IMR-90 (cell line): ENCODE measurements at regions not wholly inside any gene's neighbourhood (a gene's known extent, or its start where the extent isn't known, plus 50 kb on each side); places are given as distances from the start of the nearest gene placed in this dataset.
"Not testable (repeated sequence)": the region's sequence is repeated elsewhere in the genome, so short reads cannot be mapped to it uniquely, and the experiment has no call there.

Experiments
- ATAC-seq: fragments of 200-7000 bp; cut with Tn5 transposase; 2 replicates; pipeline ENCODE4 v1.9.1; 2020; ENCODE audit warnings: low read depth, mild to moderate bottlenecking, moderate library complexity
- BruUV-seq: library from RNA; stranded (reverse); fragments of 400-500 nt; replicated peaks from 2 replicates; lab custom pipeline; 2021; lab: Mats Ljungman, UMichigan
- CTCF ChIA-PET: fragments of 300-600 bp; formaldehyde crosslinking; extraction: SDS; loops from one replicate; lab custom pipeline; 2021; ENCODE audit warnings: antibody characterized with exemption; lab: Yijun Ruan, JAX
- POLR2A ChIA-PET: fragments of 300-600 bp; sonication (Branson Sonifier 250); formaldehyde crosslinking; loops from one replicate; lab custom pipeline; 2022; ENCODE audit warnings: antibody characterized with exemption; ENCODE audit not compliant: unreplicated experiment; lab: Charles Lee
- DNase-seq: peaks from one replicate; pipeline ENCODE4 v3.0.0; 2013
- H2AFZ ChIP-seq: replicated peaks from 2 replicates; pipeline ENCODE3; 2013; ENCODE audit warnings: low read length, mild to moderate bottlenecking; ENCODE audit not compliant: poor library complexity
- H2AK5ac ChIP-seq: 2 replicates; pipeline ENCODE4 v1.6.1; 2013; ENCODE audit warnings: low read depth, low read length, inconsistent platforms
- H2AK9ac ChIP-seq: replicated peaks from 2 replicates; pipeline ENCODE3; 2013; ENCODE audit warnings: mild to moderate bottlenecking, low read depth, low read length, moderate library complexity; ENCODE audit not compliant: poor library complexity
- H2BK120ac ChIP-seq: 2 replicates; pipeline ENCODE4 v1.6.1; 2013; ENCODE audit warnings: low read depth, low read length, inconsistent platforms
- H2BK15ac ChIP-seq: 3 replicates; pipeline ENCODE4 v1.6.1; 2013; ENCODE audit warnings: low read depth, low read length, inconsistent platforms
- H2BK20ac ChIP-seq: 2 replicates; pipeline ENCODE4 v1.6.1; 2013; ENCODE audit warnings: low read depth, mild to moderate bottlenecking, inconsistent platforms, low read length, moderate library complexity
- H2BK5ac ChIP-seq: 2 replicates; pipeline ENCODE4 v1.6.1; 2013; ENCODE audit warnings: mild to moderate bottlenecking, low read depth, low read length, inconsistent platforms; ENCODE audit not compliant: poor library complexity, severe bottlenecking
- H3K14ac ChIP-seq: replicated peaks from 2 replicates; pipeline ENCODE4 v1.6.1; 2013; ENCODE audit warnings: low read depth, low read length, inconsistent platforms
- H3K18ac ChIP-seq: 2 replicates; pipeline ENCODE4 v1.6.1; 2013; ENCODE audit warnings: low read depth, low read length, control low read depth
- H3K23ac ChIP-seq: 2 replicates; pipeline ENCODE4 v1.6.1; 2013; ENCODE audit warnings: low read depth, low read length, inconsistent platforms
- H3K27ac ChIP-seq: 2 replicates; pipeline ENCODE4 v1.5.1; 2013; ENCODE audit warnings: mild to moderate bottlenecking, control low read depth, low read length; ENCODE audit not compliant: insufficient read depth
- H3K27me3 ChIP-seq: 2 replicates; pipeline ENCODE4 v1.6.1; 2013; ENCODE audit warnings: low read length; ENCODE audit not compliant: control insufficient read depth, insufficient read depth
- H3K36me3 ChIP-seq: 2 replicates; pipeline ENCODE4 v1.6.1; 2013; ENCODE audit warnings: low read length, mixed read lengths; ENCODE audit not compliant: control insufficient read depth, insufficient read depth
- H3K4ac ChIP-seq: 2 replicates; pipeline ENCODE4 v1.6.1; 2013; ENCODE audit warnings: low read depth, low read length, inconsistent platforms
- H3K4me1 ChIP-seq: 2 replicates; pipeline ENCODE4 v1.6.1; 2013; ENCODE audit warnings: low read length, mixed read lengths; ENCODE audit not compliant: control insufficient read depth, insufficient read depth
- H3K4me2 ChIP-seq: 2 replicates; pipeline ENCODE4 v1.6.1; 2013; ENCODE audit warnings: low read depth, mild to moderate bottlenecking, control low read depth, low read length, moderate library complexity
- H3K4me3 ChIP-seq: 2 replicates; pipeline ENCODE4 v1.5.1; 2013; ENCODE audit warnings: low read depth, mild to moderate bottlenecking, control low read depth, low read length, moderate library complexity; ENCODE audit not compliant: insufficient read depth
- H3K56ac ChIP-seq: 2 replicates; pipeline ENCODE4 v1.6.1; 2013; ENCODE audit warnings: low read length, inconsistent platforms; ENCODE audit not compliant: insufficient read depth; ENCODE audit errors: extremely low read depth
- H3K79me1 ChIP-seq, 2 experiments: 2 replicates each; pipeline ENCODE4 v1.6.1; 2013; ENCODE audit warnings: low read length in 2 of 2, inconsistent platforms in 1 of 2, low read depth in 1 of 2
- H3K9ac ChIP-seq: 2 replicates; pipeline ENCODE4 v1.6.1; 2013; ENCODE audit warnings: low read depth, low read length, control low read depth
- H3K9me1 ChIP-seq: 2 replicates; pipeline ENCODE4 v1.6.1; 2013; ENCODE audit warnings: low read length, inconsistent platforms; ENCODE audit not compliant: insufficient read depth
- H3K9me3 ChIP-seq: 2 replicates; pipeline ENCODE4 v1.6.1; 2013; ENCODE audit warnings: low read length; ENCODE audit not compliant: control insufficient read depth, insufficient read depth
- H4K20me1 ChIP-seq: 2 replicates; pipeline ENCODE4 v1.6.1; 2013; ENCODE audit warnings: low read length, inconsistent platforms; ENCODE audit not compliant: insufficient read depth
- H4K5ac ChIP-seq: 2 replicates; pipeline ENCODE4 v1.6.1; 2013; ENCODE audit warnings: mild to moderate bottlenecking, low read depth, low read length, control low read depth
- H4K8ac ChIP-seq, 2 experiments: 2 replicates each; pipeline ENCODE4 v1.6.1; 2013; ENCODE audit warnings: low read depth in 2 of 2, low read length in 2 of 2, control low read depth in 1 of 2, inconsistent platforms in 1 of 2
- H4K91ac ChIP-seq: 2 replicates; pipeline ENCODE4 v1.6.1; 2013; ENCODE audit warnings: low read depth, low read length, inconsistent platforms; ENCODE audit not compliant: insufficient read depth
- WGBS, 2 experiments: methylation state at CpG; one replicate each; pipeline versions ENCODE4 v1.1.5 to v1.1.7; 2013; ENCODE audit warnings: missing lambda C conversion rate in 2 of 2; ENCODE audit not compliant: insufficient read length in 1 of 2; ENCODE audit errors: extremely low coverage in 2 of 2; 5-methylcytosine and 5-hydroxymethylcytosine counted together
- dilution Hi-C: fragments of 300-500 bp; cut with HindIII; formaldehyde crosslinking; loops from one replicate; pipeline ENCODE4 v1.14.3; 2018; ENCODE audit warnings: low sequenced_read_pairs; ENCODE audit not compliant: unreplicated experiment
- in situ Hi-C: fragments of 300-500 bp; cut with MboI; formaldehyde crosslinking; loops from 3 replicates; pipeline ENCODE4 v1.14.3; 2019; ENCODE audit warnings: low sequenced_read_pairs, inconsistent platforms, mixed read lengths
- intact Hi-C: fragments of 100-400 bp; cut with micrococcal nuclease; formaldehyde crosslinking; loops from 2 replicates; pipeline ENCODE4 v1.10.0; 2022

DNA sequence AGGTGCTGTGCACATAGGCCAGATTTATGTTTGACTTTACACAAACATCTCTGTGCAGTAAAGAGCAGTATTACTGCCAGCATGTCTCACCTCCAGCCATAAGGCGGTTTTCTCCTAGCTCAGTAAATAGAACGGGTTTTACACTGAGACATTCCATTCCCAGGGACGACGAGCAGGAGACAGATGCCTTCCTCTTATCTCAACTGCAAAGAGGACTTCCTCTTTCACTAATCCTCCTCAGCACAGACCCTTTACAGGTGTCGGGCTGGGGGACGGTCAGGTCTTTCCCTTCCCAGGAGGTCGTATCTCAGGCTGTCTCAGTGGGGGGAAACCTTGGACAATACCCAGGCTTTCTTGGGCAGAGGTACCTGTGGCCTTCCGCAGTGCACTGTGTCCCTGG, 309.8 kb downstream of the MAGEB5 start:
- H3K14ac ChIP-seq, H4K20me1 ChIP-seq, H2AK5ac ChIP-seq, BruUV-seq, H3K9me1 ChIP-seq, CTCF ChIA-PET, H3K9ac ChIP-seq, H4K91ac ChIP-seq, ATAC-seq, intact Hi-C loops, H4K8ac ChIP-seq, POLR2A ChIA-PET, H4K5ac ChIP-seq, dilution Hi-C loops, H2BK5ac ChIP-seq, H3K27me3 ChIP-seq, H2AK9ac ChIP-seq, H2BK120ac ChIP-seq, in situ Hi-C loops, H3K18ac ChIP-seq, H3K4me1 ChIP-seq, H3K56ac ChIP-seq, H3K4ac ChIP-seq, H3K4me2 ChIP-seq, H3K9me3 ChIP-seq, H3K4me3 ChIP-seq, H3K27ac ChIP-seq, H3K79me1 ChIP-seq, H2AFZ ChIP-seq, H3K36me3 ChIP-seq, H2BK20ac ChIP-seq, DNase-seq, H3K23ac ChIP-seq, H2BK15ac ChIP-seq: not testable (repeated sequence)
- WGBS, 2 experiments: 83% methylated on average over 1 of the region's 8 CpGs; no CpG with 5 or more reads in 1 of the 2 experiments
